Gastroesophageal sphincter (tissue), 4 donors: ENCODE measurements at regions not wholly inside any gene's neighbourhood (a gene's known extent, or its start where the extent isn't known, plus 50 kb on each side); places are given as distances from the start of the nearest gene placed in this dataset.

Experiments
- ATAC-seq: fragments of 150-250 bp; one replicate; pipeline ENCODE4 v1.9.1; 2016; ENCODE audit warnings: mild to moderate bottlenecking, moderate library complexity
- H3K27ac ChIP-seq, 4 donors: fragments of 200-600 bp; sonication (generic) in 3 of 4; 1 replicate in 3 of 4; 2 replicates in 1 of 4; pipeline ENCODE4 v1.5.1; 2016 to 2019
- H3K27me3 ChIP-seq: fragments of 200-600 bp; sonication (generic); one replicate; pipeline ENCODE4 v1.5.1; 2019
- H3K36me3 ChIP-seq, 2 donors: fragments of 200-600 bp; sonication (generic); one replicate each; pipeline ENCODE4 v1.5.1; 2019; ENCODE audit warnings: control low read depth in 1 of 2
- H3K4me1 ChIP-seq, 3 donors: fragments of 200-600 bp; sonication (generic); 1 replicate in 2 of 3; 2 replicates in 1 of 3; pipeline ENCODE4 v1.5.1; 2016 to 2019; ENCODE audit warnings: control low read depth in 2 of 3
- H3K4me3 ChIP-seq, 2 donors: fragments of 200-600 bp; sonication (generic); one replicate each; pipeline ENCODE4 v1.5.1; 2019; ENCODE audit warnings: mild to moderate bottlenecking in 1 of 2, moderate library complexity in 1 of 2
- H3K9me3 ChIP-seq, 3 donors: fragments of 200-600 bp; sonication (generic); one replicate each; pipeline ENCODE4 v1.5.1; 2017 to 2019; ENCODE audit warnings: control low read depth in 2 of 3
- CTCF ChIP-seq, 4 experiments: fragments of 200-600 bp in 2 of 4; fragments of 450-650 bp in 2 of 4; sonication (generic) in 1 of 4; IDR thresholded peaks; one replicate each; pipeline ENCODE4 v1.5.1; 2017 to 2019; ENCODE audit warnings: antibody characterized with exemption in 4 of 4, mild to moderate bottlenecking in 2 of 4, moderate library complexity in 2 of 4
- EP300 ChIP-seq: sonication (generic); formaldehyde crosslinking; IDR thresholded peaks from one replicate; pipeline ENCODE4 v1.6.1; 2017; ENCODE audit warnings: antibody characterized with exemption, mild to moderate bottlenecking
- POLR2A ChIP-seq, 2 donors: fragments of 450-650 bp; IDR thresholded peaks; one replicate each; pipeline ENCODE4 v1.6.1; 2017; ENCODE audit warnings: antibody characterized with exemption in 2 of 2, mild to moderate bottlenecking in 2 of 2, moderate library complexity in 1 of 2
- POLR2AphosphoS5 ChIP-seq: sonication (generic); formaldehyde crosslinking; IDR thresholded peaks from one replicate; pipeline ENCODE4 v1.6.1; 2017; ENCODE audit warnings: antibody characterized with exemption
- WGBS, 2 donors: methylation state at CpG; one replicate each; pipeline ENCODE4 v1.1.5; 2018; ENCODE audit warnings: low coverage in 1 of 2; 5-methylcytosine and 5-hydroxymethylcytosine counted together

DNA sequence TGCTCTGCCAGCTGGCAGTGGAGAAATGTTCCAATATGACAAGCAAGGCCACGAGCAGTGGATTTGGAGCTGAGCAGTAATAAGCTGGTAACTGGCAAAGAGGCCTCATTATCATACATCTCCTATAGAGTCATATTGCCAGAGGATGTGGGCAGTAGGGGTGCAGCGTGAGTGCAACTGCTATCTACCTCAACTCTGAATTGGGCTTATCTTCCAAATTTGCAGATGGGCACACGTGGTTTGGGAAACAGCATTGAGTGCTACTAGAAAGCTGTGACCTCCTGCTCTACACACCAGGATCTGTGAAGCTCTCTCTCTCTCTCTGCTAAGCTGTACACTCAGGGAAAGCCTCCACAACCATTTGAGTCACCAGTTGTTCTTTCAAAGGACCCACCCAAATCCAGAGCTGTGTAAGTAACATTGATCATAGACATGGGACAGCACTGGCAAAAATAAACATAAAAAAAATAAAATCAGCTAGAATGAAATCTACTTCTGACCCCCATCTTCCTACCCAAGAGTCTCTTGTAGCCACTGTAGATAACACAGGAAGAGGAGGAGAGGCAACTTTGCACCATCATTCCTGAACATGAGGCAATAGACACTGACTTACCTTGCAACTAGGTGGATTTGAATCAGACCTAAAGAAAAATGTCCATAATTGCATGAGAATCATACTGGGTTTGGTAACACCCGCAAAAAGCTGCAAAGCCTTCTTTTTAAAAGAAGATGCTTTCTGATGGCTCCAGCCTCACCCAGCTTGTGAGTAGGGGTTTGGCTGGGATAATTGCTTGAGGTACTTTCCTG lies 82.9 kb upstream of the THBS1 start:
- Histone ChIP-seq H3K4me1 (peaks cover 3 to 53% (median 28%) of the 10 kb centered on the region in 3 donors), H3K27me3 (no peaks in the 10 kb centered on the region), H3K36me3 (no peaks in the 10 kb centered on the region), H3K27ac (peak overlapping the region in 3 of 4 donors; percentile 56 to 64 (median 58)), H3K9me3 (no peaks in the 10 kb centered on the region), H3K4me3 (no peak overlapping the region)
- WGBS, 2 donors, result 30% methylated on average over 2 of the region's 4 CpGs
- no peak for TF ChIP-seq POLR2A (IDR thresholded peaks at IDR 0.05)
- no peak for TF ChIP-seq EP300
- no peak for TF ChIP-seq CTCF (IDR thresholded peaks at IDR 0.05)
- TF ChIP-seq POLR2AphosphoS5, result no peak
- no peak for ATAC-seq

DNA sequence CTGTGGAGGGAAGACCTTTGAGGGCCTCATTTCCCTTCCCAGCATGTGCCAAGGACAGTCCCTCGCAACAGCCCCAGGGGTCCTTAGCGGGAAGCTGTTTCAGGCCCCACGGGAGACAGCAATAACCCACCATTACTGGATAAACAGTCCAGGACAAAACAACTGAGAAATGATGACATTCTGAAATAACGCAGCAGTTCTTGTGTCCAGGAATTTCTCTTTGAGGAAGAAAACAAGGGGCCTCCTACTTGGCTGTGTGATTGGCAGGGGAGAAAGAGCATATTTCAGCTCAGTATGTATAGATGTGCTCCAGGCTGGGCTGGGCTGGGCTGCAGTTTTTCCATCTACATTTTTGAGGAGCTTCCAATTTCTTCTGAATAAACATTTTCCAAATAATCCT lies 82.2 kb upstream of the THBS1 start:
- peak overlapping the region in 3 of 4 donors; percentile 56 to 64 (median 58) for H3K27ac ChIP-seq
- 40% methylated on average over 4 of the region's 4 CpGs; no CpG with 5 or more reads in 1 of the 2 donors for WGBS, 2 donors

DNA sequence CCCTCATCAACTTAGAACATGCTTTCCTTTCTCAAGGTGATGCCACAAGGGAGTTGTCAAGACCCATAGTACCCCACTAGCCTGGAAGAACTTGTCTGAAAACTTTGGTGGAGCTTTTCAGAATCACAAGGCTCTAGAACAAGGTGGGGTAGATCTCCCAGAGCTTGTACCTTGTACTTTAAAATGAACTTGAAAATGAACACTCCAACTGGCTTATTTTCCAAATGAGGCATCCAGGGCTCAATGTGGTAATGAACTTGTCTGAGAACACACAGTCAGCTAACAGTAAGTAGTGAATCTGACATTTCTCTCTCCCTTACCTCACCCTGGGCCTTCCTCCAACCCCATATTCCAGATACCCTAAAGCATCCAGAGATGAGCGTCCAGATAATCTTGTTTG lies 81.8 kb upstream of the THBS1 start:
- TF ChIP-seq EP300 (no peak), POLR2A (IDR thresholded peaks at IDR 0.05) (no peak), POLR2AphosphoS5 (peak; percentile 46), CTCF (IDR thresholded peaks at IDR 0.05) (no peak)
- H3K27me3 ChIP-seq, result no peaks in the 10 kb centered on the region
- no peak overlapping the region for H3K4me3 ChIP-seq
- peaks cover 3 to 60% (median 29%) of the 10 kb centered on the region in 3 donors for H3K4me1 ChIP-seq
- 44 to 67% methylated on average over 1 of the region's 1 CpG for WGBS, 2 donors
- H3K9me3 ChIP-seq, result no peaks in the 10 kb centered on the region
- peak; percentile 46 for ATAC-seq
- peak overlapping the region in 3 of 4 donors; percentile 56 to 64 (median 58) for H3K27ac ChIP-seq
- no peaks in the 10 kb centered on the region for H3K36me3 ChIP-seq

More for the DNA sequence above, 82.2 kb upstream of the THBS1 start:
- Histone ChIP-seq H3K27me3 (no peaks in the 10 kb centered on the region), H3K9me3 (no peaks in the 10 kb centered on the region), H3K4me3 (no peak overlapping the region), H3K36me3 (no peaks in the 10 kb centered on the region), H3K4me1 (peaks cover 3 to 56% (median 28%) of the 10 kb centered on the region in 3 donors)
- TF ChIP-seq EP300 (no peak), POLR2AphosphoS5 (no peak), POLR2A (IDR thresholded peaks at IDR 0.05) (no peak), CTCF (IDR thresholded peaks at IDR 0.05) (no peak)
- ATAC-seq, result peak; percentile 23

DNA sequence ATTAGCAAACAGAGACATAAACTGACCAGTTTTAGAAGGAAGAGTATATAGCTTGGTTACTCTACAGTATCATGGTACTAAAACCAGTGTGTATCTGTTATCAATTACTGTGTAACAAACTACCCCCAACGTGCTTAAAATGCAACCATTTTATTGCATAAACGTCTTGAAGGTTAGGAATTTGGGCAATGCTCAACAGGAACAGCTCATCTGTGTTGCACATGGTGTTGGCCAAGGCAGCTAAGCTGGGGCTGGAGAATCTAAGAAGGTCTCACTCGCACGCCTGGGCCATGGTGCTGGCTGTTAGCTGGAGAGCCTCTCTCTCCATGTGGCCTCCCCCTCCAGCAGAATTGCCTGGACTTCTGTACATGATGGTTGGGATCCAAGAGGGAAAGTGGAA lies 81.2 kb upstream of the THBS1 start:
- Histone ChIP-seq H3K4me1 (peaks cover 7 to 67% (median 31%) of the 10 kb centered on the region in 3 donors), H3K36me3 (no peaks in the 10 kb centered on the region), H3K9me3 (no peaks in the 10 kb centered on the region), H3K27me3 (no peaks in the 10 kb centered on the region), H3K27ac (peak overlapping the region in 3 of 4 donors; percentile 56 to 64 (median 58)), H3K4me3 (no peak overlapping the region)
- 53 to 55% methylated on average over 2 to 3 of the region's 4 CpGs for WGBS, 2 donors
- no peak for TF ChIP-seq POLR2A (IDR thresholded peaks at IDR 0.05)
- no peak for TF ChIP-seq EP300
- TF ChIP-seq CTCF (IDR thresholded peaks at IDR 0.05), result no peak
- TF ChIP-seq POLR2AphosphoS5, result no peak
- no peak for ATAC-seq
